ENCODE measurements at regions not wholly inside any gene's neighbourhood (a gene's known extent, or its start where the extent isn't known, plus 50 kb on each side); places are given as distances from the start of the nearest gene placed in this dataset.

- TF ChIP-seq ZNF217 (IDR thresholded peaks at IDR 0.05) (no peak), MYC (IDR thresholded peaks at IDR 0.05; ENCODE audit: insufficient read depth, insufficient read length, insufficient replicate concordance, low read length, severe bottlenecking) (no peak), GABPA (IDR thresholded peaks at IDR 0.05; ENCODE audit: low read depth) (no peak), DPF2 (IDR thresholded peaks at IDR 0.05) (no peak), POLR2AphosphoS5 (IDR thresholded peaks at IDR 0.05; ENCODE audit: low read length) (no peak), CREB1 (IDR thresholded peaks at IDR 0.05; ENCODE audit: low read depth) (no peak), REST (IDR thresholded peaks at IDR 0.05; ENCODE audit: low read depth, low read length) (no peak), NFYB (IDR thresholded peaks at IDR 0.05; ENCODE audit: insufficient read depth, low read depth, low read length) (no peak), CTCF (IDR thresholded peaks at IDR 0.05 in 2 of 3, conservative IDR thresholded peaks at IDR 0.05 in 1 of 3; ENCODE audit: control insufficient read depth in 2 of 3, extremely low read depth in 1 of 3, insufficient read depth in 1 of 3, low read depth in 3 of 3, low read length in 3 of 3) (no peak), NFYA (IDR thresholded peaks at IDR 0.05; ENCODE audit: borderline replicate concordance, low read depth, low read length) (no peak), IRF3 (IDR thresholded peaks at IDR 0.05) (no peak), POLR2A (IDR thresholded peaks at IDR 0.05; ENCODE audit: low read depth, low read length) (no peak), NR2F1 (conservative IDR thresholded peaks at IDR 0.05) (no peak), BHLHE40 (IDR thresholded peaks at IDR 0.05; ENCODE audit: borderline replicate concordance in 1 of 2, low read depth in 2 of 2, low read length in 1 of 2) (no peak)
Measured at GRCh38 chr11:11119917-11120316, 233.1 kb downstream of the CSNK2A3 start.
